ENCODE measurements at regions not wholly inside any gene's neighbourhood (a gene's known extent, or its start where the extent isn't known, plus 50 kb on each side); places are given as distances from the start of the nearest gene placed in this dataset.

- no peak for TF ChIP-seq EZH2phosphoT487 (IDR thresholded peaks at IDR 0.05; ENCODE audit: borderline replicate concordance, low read length)
- no peak for TF ChIP-seq CTCF (conservative IDR thresholded peaks at IDR 0.05; ENCODE audit: low read depth, low read length)
- no peak for TF ChIP-seq EZH2 (IDR thresholded peaks at IDR 0.05; ENCODE audit: low read length, unreplicated experiment)
Observed at GRCh38 chr12:65663097-65663496, 161.2 kb upstream of the HMGA2 start.
